Activated CD8-positive, alpha-beta T cell treated with anti-CD3 and anti-CD28 coated beads for 36 hours (primary cell): ENCODE measurements at regions not wholly inside any gene's neighbourhood (a gene's known extent, or its start where the extent isn't known, plus 50 kb on each side); places are given as distances from the start of the nearest gene placed in this dataset.

ENCODE experiments used
- ATAC-seq: fragments of 200-7000 bp; cut with Tn5 transposase; one replicate; pipeline ENCODE4 v1.10.0; 2021; ENCODE audit warnings: mild to moderate bottlenecking, moderate library complexity
- CTCF ChIA-PET: fragments of 350-600 bp; sonication (Branson Sonifier 250); formaldehyde crosslinking; loops from one replicate; lab custom pipeline; 2021; ENCODE audit warnings: antibody characterized with exemption; lab: Charles Lee
- POLR2A ChIA-PET: fragments of 350-600 bp; sonication (Branson Sonifier 250); formaldehyde crosslinking; loops from one replicate; lab custom pipeline; 2021; ENCODE audit warnings: antibody characterized with exemption; lab: Charles Lee
- DNase-seq: peaks from one replicate; pipeline ENCODE4 v3.0.0-alpha.2; 2020
- H3K27ac Mint-ChIP-seq: one replicate; pipeline ENCODE4 v1.8.0; 2021; ENCODE audit warnings: mild to moderate bottlenecking, mixed read lengths
- H3K27me3 Mint-ChIP-seq: one replicate; pipeline ENCODE4 v1.8.0; 2021; ENCODE audit warnings: mixed read lengths
- H3K36me3 Mint-ChIP-seq: one replicate; pipeline ENCODE4 v1.8.0; 2021; ENCODE audit warnings: low read depth, mixed read lengths
- H3K4me1 Mint-ChIP-seq: one replicate; pipeline ENCODE4 v1.8.0; 2021; ENCODE audit warnings: low read depth, mixed read lengths
- H3K4me3 Mint-ChIP-seq: one replicate; pipeline ENCODE4 v1.8.0; 2021; ENCODE audit warnings: mild to moderate bottlenecking, moderate library complexity, mixed read lengths
- H3K9me3 Mint-ChIP-seq: one replicate; pipeline ENCODE4 v1.8.0; 2021; ENCODE audit warnings: mixed read lengths
- CTCF ChIP-seq: fragments of 200-600 bp; IDR thresholded peaks from one replicate; pipeline ENCODE4 v1.8.0; 2022; ENCODE audit warnings: antibody characterized with exemption, mild to moderate bottlenecking
- intact Hi-C: fragments of 100-400 bp; cut with micrococcal nuclease; formaldehyde crosslinking; loops from one replicate; pipeline ENCODE4 v1.10.0; 2022

- ChIA-PET POLR2A (no interaction called here), CTCF (no interaction called here)
- DNase-seq = no peak
- Mint-ChIP-seq H3K4me1 (no peaks in the 10 kb centered on the region), H3K27me3 (no peaks in the 10 kb centered on the region), H3K36me3 (no peaks in the 10 kb centered on the region), H3K4me3 (no peak overlapping the region), H3K27ac (no peak overlapping the region), H3K9me3 (no peaks in the 10 kb centered on the region)
- no peak for TF ChIP-seq CTCF
- ATAC-seq = no peak
- intact Hi-C loops = no loop called here
Measured at GRCh38 chr12:124705545-124706138, 138.2 kb upstream of the NCOR2 start.

- no peaks in the 10 kb centered on the region for H3K27me3 Mint-ChIP-seq
- intact Hi-C loops = no loop called here
- no peaks in the 10 kb centered on the region for H3K36me3 Mint-ChIP-seq
- TF ChIP-seq CTCF = no peak
- ATAC-seq (no peak), DNase-seq (no peak)
- ChIA-PET CTCF (no interaction called here), POLR2A (no interaction called here)
- no peak overlapping the region for H3K27ac Mint-ChIP-seq
- no peak overlapping the region for H3K4me3 Mint-ChIP-seq
- H3K9me3 Mint-ChIP-seq = no peaks in the 10 kb centered on the region
- no peaks in the 10 kb centered on the region for H3K4me1 Mint-ChIP-seq
Measured at GRCh38 chr12:124704619-124705018, 137.2 kb upstream of the NCOR2 start.

GRCh38 chr12:124703856-124704255 is 136.4 kb upstream of the NCOR2 start:
- intact Hi-C loops = no loop called here
- no peaks in the 10 kb centered on the region for H3K4me1 Mint-ChIP-seq
- ATAC-seq (no peak), DNase-seq (no peak)
- H3K27ac Mint-ChIP-seq = no peak overlapping the region
- ChIA-PET CTCF (no interaction called here), POLR2A (no interaction called here)
- no peak for TF ChIP-seq CTCF
- H3K36me3 Mint-ChIP-seq = no peaks in the 10 kb centered on the region
- no peaks in the 10 kb centered on the region for H3K27me3 Mint-ChIP-seq
- H3K4me3 Mint-ChIP-seq = no peak overlapping the region
- H3K9me3 Mint-ChIP-seq = no peaks in the 10 kb centered on the region

- Mint-ChIP-seq H3K27ac (no peak overlapping the region), H3K27me3 (no peaks in the 10 kb centered on the region), H3K36me3 (no peaks in the 10 kb centered on the region), H3K4me1 (no peaks in the 10 kb centered on the region), H3K9me3 (no peaks in the 10 kb centered on the region), H3K4me3 (no peak overlapping the region)
- DNase-seq (no peak), ATAC-seq (no peak)
- ChIA-PET CTCF (interaction anchor here (1.5 kb wide), 1 partner anchor 28 kb away, joined by 3 read pairs; no protein-coding TSS in a partner anchor), POLR2A (interaction anchor here (0.6 kb wide), 1 partner anchor 604 kb away, joined by 3 read pairs; no protein-coding TSS in a partner anchor)
- no peak for TF ChIP-seq CTCF
- intact Hi-C loops = no loop called here
Measured at GRCh38 chr12:124702736-124703135, 135.3 kb upstream of the NCOR2 start.

GRCh38 chr12:124700810-124701592 is 133.6 kb upstream of the NCOR2 start:
- intact Hi-C loops = no loop called here
- no peak for TF ChIP-seq CTCF

More at GRCh38 chr12:124700810-124701592, 133.6 kb upstream of the NCOR2 start:
- POLR2A ChIA-PET = no interaction called here
- Mint-ChIP-seq H3K4me3 (no peak overlapping the region), H3K27me3 (peaks cover 2% of the 10 kb centered on the region), H3K27ac (no peak overlapping the region), H3K9me3 (no peaks in the 10 kb centered on the region), H3K36me3 (no peaks in the 10 kb centered on the region), H3K4me1 (no peaks in the 10 kb centered on the region)
- CTCF ChIA-PET = interaction anchor here (1.0 kb wide), 1 partner anchor 859 kb away, joined by 3 read pairs; no protein-coding TSS in a partner anchor
- ATAC-seq = no peak
- no peak for DNase-seq
